HEK293 (cell line): ENCODE measurements at regions not wholly inside any gene's neighbourhood (a gene's known extent, or its start where the extent isn't known, plus 50 kb on each side); places are given as distances from the start of the nearest gene placed in this dataset.

Source experiments
- GLI4 ChIP-seq: fragments of 450-650 bp; formaldehyde crosslinking; IDR thresholded peaks from 2 replicates; pipeline ENCODE4 v1.5.1; 2016; ENCODE audit warnings: missing biosample characterization, missing genetic modification characterization
- KLF7 ChIP-seq: fragments of 450-650 bp; formaldehyde crosslinking; IDR thresholded peaks from 2 replicates; pipeline ENCODE4 v1.5.1; 2016; ENCODE audit warnings: missing biosample characterization, missing genetic modification characterization, borderline replicate concordance
- SALL2 ChIP-seq: fragments of 450-650 bp; formaldehyde crosslinking; IDR thresholded peaks from 2 replicates; pipeline ENCODE4 v1.5.0; 2017; ENCODE audit warnings: missing biosample characterization, mild to moderate bottlenecking, missing genetic modification characterization, borderline replicate concordance
- ZBTB21 ChIP-seq: fragments of 450-650 bp; formaldehyde crosslinking; IDR thresholded peaks from 2 replicates; pipeline ENCODE4 v1.5.1; 2017; ENCODE audit warnings: missing biosample characterization, missing genetic modification characterization
- ZNF19 ChIP-seq: fragments of 450-650 bp; formaldehyde crosslinking; IDR thresholded peaks from 2 replicates; pipeline ENCODE4; 2016; ENCODE audit warnings: missing biosample characterization, missing genetic modification characterization, low read depth
- ZNF311 ChIP-seq: fragments of 450-650 bp; formaldehyde crosslinking; IDR thresholded peaks from 2 replicates; pipeline ENCODE4 v1.5.1; 2017; ENCODE audit warnings: missing biosample characterization, missing genetic modification characterization, borderline replicate concordance
- ZNF558 ChIP-seq: fragments of 450-650 bp; formaldehyde crosslinking; IDR thresholded peaks from 2 replicates; pipeline ENCODE4 v1.5.1; 2016; ENCODE audit warnings: missing biosample characterization, missing genetic modification characterization
- ZNF664 ChIP-seq: fragments of 450-650 bp; formaldehyde crosslinking; IDR thresholded peaks from 2 replicates; pipeline ENCODE4 v1.5.1; 2016; ENCODE audit warnings: missing biosample characterization, missing genetic modification characterization
- ZNF830 ChIP-seq: fragments of 450-650 bp; IDR thresholded peaks from 2 replicates; pipeline ENCODE4 v1.5.0; 2018; ENCODE audit warnings: missing biosample characterization, missing genetic modification characterization, low read depth, mild to moderate bottlenecking, moderate library complexity
- TF ChIP-seq, protein P1 (sequence below): fragments of 450-650 bp; formaldehyde crosslinking; IDR thresholded peaks from 2 replicates; pipeline ENCODE4 v1.5.1; 2016; ENCODE audit warnings: missing biosample characterization, missing genetic modification characterization

DNA sequence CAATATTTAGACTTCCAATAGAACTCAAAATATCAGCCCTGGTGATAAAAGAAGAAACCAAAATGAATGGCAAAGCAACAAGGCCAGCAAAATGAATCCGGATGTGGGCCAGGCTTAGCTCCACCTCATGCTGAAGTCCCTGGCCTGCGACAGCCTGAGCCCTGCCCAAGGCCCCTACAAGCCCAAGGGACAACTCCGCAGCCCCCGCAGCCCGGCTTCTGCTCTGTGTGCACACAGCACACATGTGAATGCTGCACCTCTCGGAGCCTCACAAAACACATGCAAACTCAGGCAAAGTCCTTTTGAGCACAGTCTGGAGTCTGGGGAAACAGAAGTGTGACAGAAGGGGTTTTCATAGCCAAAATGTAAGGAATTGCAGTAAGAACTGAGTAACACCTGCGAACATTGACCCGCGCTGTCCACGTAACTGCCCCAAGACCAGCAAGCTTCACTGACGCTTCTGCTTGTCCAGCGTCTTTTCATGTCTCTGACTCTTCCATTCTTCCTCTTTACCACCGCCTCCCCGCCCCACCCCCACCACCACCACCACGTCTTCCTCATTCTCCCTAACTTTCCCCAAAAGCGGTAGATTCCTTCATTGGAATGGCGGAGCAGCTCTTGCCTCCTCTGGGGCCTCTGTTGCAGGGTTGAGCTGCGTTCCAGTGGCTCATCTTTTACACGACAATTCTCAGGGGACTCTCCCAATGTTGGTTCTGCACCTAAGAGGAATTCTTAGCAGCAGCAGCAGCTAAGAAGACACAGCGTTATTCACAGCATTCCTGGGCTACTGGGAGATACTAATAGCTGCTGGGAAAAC is 136.4 kb upstream of the COPS8 start:
- TF ChIP-seq, protein P1, sequence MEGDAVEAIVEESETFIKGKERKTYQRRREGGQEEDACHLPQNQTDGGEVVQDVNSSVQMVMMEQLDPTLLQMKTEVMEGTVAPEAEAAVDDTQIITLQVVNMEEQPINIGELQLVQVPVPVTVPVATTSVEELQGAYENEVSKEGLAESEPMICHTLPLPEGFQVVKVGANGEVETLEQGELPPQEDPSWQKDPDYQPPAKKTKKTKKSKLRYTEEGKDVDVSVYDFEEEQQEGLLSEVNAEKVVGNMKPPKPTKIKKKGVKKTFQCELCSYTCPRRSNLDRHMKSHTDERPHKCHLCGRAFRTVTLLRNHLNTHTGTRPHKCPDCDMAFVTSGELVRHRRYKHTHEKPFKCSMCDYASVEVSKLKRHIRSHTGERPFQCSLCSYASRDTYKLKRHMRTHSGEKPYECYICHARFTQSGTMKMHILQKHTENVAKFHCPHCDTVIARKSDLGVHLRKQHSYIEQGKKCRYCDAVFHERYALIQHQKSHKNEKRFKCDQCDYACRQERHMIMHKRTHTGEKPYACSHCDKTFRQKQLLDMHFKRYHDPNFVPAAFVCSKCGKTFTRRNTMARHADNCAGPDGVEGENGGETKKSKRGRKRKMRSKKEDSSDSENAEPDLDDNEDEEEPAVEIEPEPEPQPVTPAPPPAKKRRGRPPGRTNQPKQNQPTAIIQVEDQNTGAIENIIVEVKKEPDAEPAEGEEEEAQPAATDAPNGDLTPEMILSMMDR (tag by site-specific recombination) = no peak
- TF ChIP-seq SALL2 (tag by site-specific recombination) = no peak
- TF ChIP-seq ZNF19 (tag by site-specific recombination) = no peak
- TF ChIP-seq GLI4 (tag by site-specific recombination) = no peak
- no peak for TF ChIP-seq KLF7 (tag by site-specific recombination)
- no peak for TF ChIP-seq ZNF664
- no peak for TF ChIP-seq ZNF311
- TF ChIP-seq ZNF558 = no peak
- TF ChIP-seq ZBTB21 (tag by site-specific recombination) = no peak
- no peak for TF ChIP-seq ZNF830 (tag by site-specific recombination)
